ENCODE measurements at regions not wholly inside any gene's neighbourhood (a gene's known extent, or its start where the extent isn't known, plus 50 kb on each side); places are given as distances from the start of the nearest gene placed in this dataset.

DNA sequence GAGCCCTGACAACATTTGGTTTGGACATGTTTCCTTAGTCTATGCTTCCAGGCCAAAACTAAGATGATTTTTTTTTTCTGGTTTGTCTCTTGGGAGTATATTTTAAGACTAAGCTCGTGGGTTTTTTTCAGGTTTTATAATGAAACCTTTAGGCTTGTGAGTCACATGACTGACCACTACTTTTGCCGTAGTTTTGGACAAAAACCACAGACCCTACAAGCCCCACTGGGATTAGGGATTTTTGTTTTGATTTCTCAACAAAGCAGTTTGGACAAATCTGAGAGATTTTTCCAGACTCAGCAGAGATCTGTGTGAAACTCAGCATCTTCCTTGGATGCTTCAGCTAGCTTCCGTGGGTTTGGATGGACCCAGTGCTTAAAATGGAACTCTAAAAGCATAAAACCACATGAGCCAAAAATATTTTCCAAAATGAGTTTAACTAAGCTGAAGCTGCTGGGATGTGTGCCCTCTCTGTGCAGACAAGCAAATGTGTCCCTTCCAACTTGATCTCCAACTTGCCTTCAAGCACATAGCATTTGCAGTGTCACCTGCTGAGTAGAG is 70.3 kb upstream of the SMIM15 start:
- TF ChIP-seq POLR2A (IDR thresholded peaks at IDR 0.05; ENCODE audit: low read depth, low read length), result no peak
- no peak for TF ChIP-seq POLR2AphosphoS5 (IDR thresholded peaks at IDR 0.05; ENCODE audit: low read depth, low read length)

Measured in GM12892 (cell line).